Colon (tissue), 2 donors: ENCODE measurements at regions not wholly inside any gene's neighbourhood (a gene's known extent, or its start where the extent isn't known, plus 50 kb on each side); places are given as distances from the start of the nearest gene placed in this dataset.
"Not testable (repeated sequence)": the region's sequence is repeated elsewhere in the genome, so short reads cannot be mapped to it uniquely, and the experiment has no call there.

Experiments used
- FAIRE-seq: peaks from 2 replicates; lab custom pipeline; 2012; peaks lifted over from hg19 to GRCh38; lab: Jason Lieb, UNC
- donor health status: control.
- donor health status: control.

- no peak for FAIRE-seq
These were observed 61.5 kb upstream of the UNC93A start for GRCh38 chr6:167229586-167229985.

- FAIRE-seq, result no peak
These were observed 60.8 kb upstream of the UNC93A start for GRCh38 chr6:167230288-167230687.

GRCh38 chr6:167232356-167232755 is 58.8 kb upstream of the UNC93A start:
- FAIRE-seq, result no peak

GRCh38 chr6:167233490-167233889 is 57.6 kb upstream of the UNC93A start:
- no peak for FAIRE-seq

GRCh38 chr6:167234576-167234975 is 56.5 kb upstream of the UNC93A start:
- not testable (repeated sequence) for FAIRE-seq

GRCh38 chr6:167235005-167235404 is 56.1 kb upstream of the UNC93A start:
- no peak for FAIRE-seq

- FAIRE-seq, result no peak
These were observed 55.5 kb upstream of the UNC93A start for GRCh38 chr6:167235421-167236238.

- no peak for FAIRE-seq
These were observed 54.9 kb upstream of the UNC93A start for GRCh38 chr6:167236239-167236571.

- FAIRE-seq, result no peak
These were observed 53.5 kb upstream of the UNC93A start for GRCh38 chr6:167237438-167238145.

- no peak for FAIRE-seq
These were observed 52.9 kb upstream of the UNC93A start for GRCh38 chr6:167238146-167238693.

- FAIRE-seq, result no peak
These were observed 52.2 kb upstream of the UNC93A start for GRCh38 chr6:167238694-167239467.

- not testable (repeated sequence) for FAIRE-seq
These were observed 51.6 kb upstream of the UNC93A start for GRCh38 chr6:167239470-167239869.

- FAIRE-seq, result no peak
These were observed 51.0 kb upstream of the UNC93A start for GRCh38 chr6:167240034-167240541.
